ENCODE measurements at regions not wholly inside any gene's neighbourhood (a gene's known extent, or its start where the extent isn't known, plus 50 kb on each side); places are given as distances from the start of the nearest gene placed in this dataset.

DNA sequence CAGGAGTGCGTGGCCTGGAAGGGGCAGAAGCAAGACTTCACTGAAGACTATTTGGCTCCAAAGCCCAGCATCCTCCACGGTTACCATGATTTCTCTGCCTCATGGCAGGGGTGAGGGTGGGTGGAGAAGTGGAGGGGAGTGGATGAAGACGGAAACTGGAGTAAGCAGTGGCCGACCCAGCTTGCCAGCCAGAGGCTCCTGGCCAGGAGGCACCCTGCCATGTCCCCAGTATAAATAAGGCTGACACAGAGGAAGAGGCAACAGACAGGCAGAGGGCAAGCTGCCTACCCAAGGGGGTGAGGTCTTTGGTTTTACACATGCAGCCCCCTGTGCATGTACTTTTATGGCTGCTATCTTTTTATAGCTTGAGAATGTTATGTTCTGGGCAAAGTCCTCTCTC, 102.6 kb upstream of the TBX20 start:
- Histone ChIP-seq H4K20me1 (ENCODE audit: insufficient read depth, low read length) (no peaks in the 10 kb centered on the region), H3K4me2 (ENCODE audit: low read length) (no peak overlapping the region), H3K27me3 (ENCODE audit: insufficient read depth, low read length) (no peaks in the 10 kb centered on the region; the same call in 1 of the 2 replicates), H2AFZ (ENCODE audit: low read length) (no peak overlapping the region), H3K4me1 (ENCODE audit: insufficient read depth, low read length, severe bottlenecking) (no peaks in the 10 kb centered on the region), H3K27ac (ENCODE audit: low read depth, low read length, poor library complexity, severe bottlenecking) (no peak overlapping the region), H3K9me2 (ENCODE audit: low read depth, low read length) (no peaks in the 10 kb centered on the region), H3K4me3 (ENCODE audit: low read depth, low read length, poor library complexity, severe bottlenecking) (no peak overlapping the region), H3K36me3 (ENCODE audit: insufficient read depth, low read length) (no peaks in the 10 kb centered on the region), H3K9me3 (ENCODE audit: low read length) (no peaks in the 10 kb centered on the region), H3F3A (ENCODE audit: insufficient read depth, low read length) (no peaks in the 10 kb centered on the region), H3K9ac (ENCODE audit: low read length) (no peak overlapping the region), H3K79me2 (ENCODE audit: insufficient read depth, low read length) (no peaks in the 10 kb centered on the region)
- TF ChIP-seq EZH2 (IDR thresholded peaks at IDR 0.05; ENCODE audit: borderline replicate concordance, low read length) = no peak
- TF ChIP-seq, protein P1, sequence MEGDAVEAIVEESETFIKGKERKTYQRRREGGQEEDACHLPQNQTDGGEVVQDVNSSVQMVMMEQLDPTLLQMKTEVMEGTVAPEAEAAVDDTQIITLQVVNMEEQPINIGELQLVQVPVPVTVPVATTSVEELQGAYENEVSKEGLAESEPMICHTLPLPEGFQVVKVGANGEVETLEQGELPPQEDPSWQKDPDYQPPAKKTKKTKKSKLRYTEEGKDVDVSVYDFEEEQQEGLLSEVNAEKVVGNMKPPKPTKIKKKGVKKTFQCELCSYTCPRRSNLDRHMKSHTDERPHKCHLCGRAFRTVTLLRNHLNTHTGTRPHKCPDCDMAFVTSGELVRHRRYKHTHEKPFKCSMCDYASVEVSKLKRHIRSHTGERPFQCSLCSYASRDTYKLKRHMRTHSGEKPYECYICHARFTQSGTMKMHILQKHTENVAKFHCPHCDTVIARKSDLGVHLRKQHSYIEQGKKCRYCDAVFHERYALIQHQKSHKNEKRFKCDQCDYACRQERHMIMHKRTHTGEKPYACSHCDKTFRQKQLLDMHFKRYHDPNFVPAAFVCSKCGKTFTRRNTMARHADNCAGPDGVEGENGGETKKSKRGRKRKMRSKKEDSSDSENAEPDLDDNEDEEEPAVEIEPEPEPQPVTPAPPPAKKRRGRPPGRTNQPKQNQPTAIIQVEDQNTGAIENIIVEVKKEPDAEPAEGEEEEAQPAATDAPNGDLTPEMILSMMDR (IDR thresholded peaks at IDR 0.05; ENCODE audit: low read length) = no peak

DNA sequence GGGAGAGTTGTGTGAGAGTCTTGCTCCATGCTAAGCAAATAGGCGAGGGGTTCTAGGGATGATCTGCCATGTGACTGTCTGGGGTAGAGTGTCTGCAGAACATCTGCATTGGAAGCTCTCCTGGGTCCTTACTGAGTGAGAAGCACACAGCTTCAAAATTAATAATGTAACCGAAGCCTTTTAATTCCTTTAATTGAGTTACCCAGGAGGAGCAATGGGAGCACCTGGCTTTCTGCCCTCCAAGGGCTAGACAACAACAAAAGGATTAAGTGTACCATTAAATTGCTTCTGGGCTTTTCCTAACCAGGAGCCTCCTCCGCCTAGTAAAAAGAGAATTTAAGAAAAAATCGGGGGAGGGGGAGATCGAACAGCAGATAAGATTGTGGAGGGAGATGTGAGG, 102.0 kb upstream of the TBX20 start:
- H3K27me3 ChIP-seq (ENCODE audit: insufficient read depth, low read length) = no peaks in the 10 kb centered on the region; the same call in 1 of the 2 replicates
- H3K4me2 ChIP-seq (ENCODE audit: low read length) = no peak overlapping the region
- no peaks in the 10 kb centered on the region for H3K36me3 ChIP-seq (ENCODE audit: insufficient read depth, low read length)
- H3K9me3 ChIP-seq (ENCODE audit: low read length) = no peaks in the 10 kb centered on the region
- H3F3A ChIP-seq (ENCODE audit: insufficient read depth, low read length) = no peaks in the 10 kb centered on the region
- H3K4me3 ChIP-seq (ENCODE audit: low read depth, low read length, poor library complexity, severe bottlenecking) = no peak overlapping the region
- no peaks in the 10 kb centered on the region for H3K9me2 ChIP-seq (ENCODE audit: low read depth, low read length)
- no peaks in the 10 kb centered on the region for H3K4me1 ChIP-seq (ENCODE audit: insufficient read depth, low read length, severe bottlenecking)
- no peaks in the 10 kb centered on the region for H4K20me1 ChIP-seq (ENCODE audit: insufficient read depth, low read length)
- no peak overlapping the region for H3K9ac ChIP-seq (ENCODE audit: low read length)
- TF ChIP-seq EZH2 (IDR thresholded peaks at IDR 0.05; ENCODE audit: borderline replicate concordance, low read length) = no peak
- TF ChIP-seq, protein P1 (IDR thresholded peaks at IDR 0.05; ENCODE audit: low read length) = no peak
- H3K79me2 ChIP-seq (ENCODE audit: insufficient read depth, low read length) = no peaks in the 10 kb centered on the region
- no peak overlapping the region for H3K27ac ChIP-seq (ENCODE audit: low read depth, low read length, poor library complexity, severe bottlenecking)
- no peak overlapping the region for H2AFZ ChIP-seq (ENCODE audit: low read length)

DNA sequence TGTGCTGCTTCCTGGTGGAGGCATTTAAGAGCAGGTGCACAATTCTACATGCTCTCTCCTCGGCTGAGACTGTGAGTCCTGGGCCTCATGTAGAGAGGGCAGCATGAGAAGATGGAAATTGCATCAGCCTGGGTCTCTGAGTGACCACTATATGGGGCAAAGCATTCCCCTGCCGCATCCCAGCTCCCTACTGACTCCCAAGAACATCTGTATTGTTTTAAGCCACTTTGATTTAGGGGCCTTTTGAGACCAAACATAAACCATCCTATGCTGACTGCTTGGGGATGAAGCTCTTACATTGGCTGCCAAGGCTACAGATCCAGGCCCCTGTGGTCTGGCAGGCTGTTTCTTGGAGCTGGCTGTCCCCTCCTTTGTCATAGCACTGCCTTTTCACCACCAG, 101.3 kb upstream of the TBX20 start:
- TF ChIP-seq, protein P1 (IDR thresholded peaks at IDR 0.05; ENCODE audit: low read length) = no peak
- no peak for TF ChIP-seq EZH2 (IDR thresholded peaks at IDR 0.05; ENCODE audit: borderline replicate concordance, low read length)
- no peak overlapping the region for H3K9ac ChIP-seq (ENCODE audit: low read length)
- no peak overlapping the region for H2AFZ ChIP-seq (ENCODE audit: low read length)
- no peaks in the 10 kb centered on the region for H3K79me2 ChIP-seq (ENCODE audit: insufficient read depth, low read length)
- no peaks in the 10 kb centered on the region for H3K36me3 ChIP-seq (ENCODE audit: insufficient read depth, low read length)
- H3F3A ChIP-seq (ENCODE audit: insufficient read depth, low read length) = no peaks in the 10 kb centered on the region
- no peaks in the 10 kb centered on the region for H3K4me1 ChIP-seq (ENCODE audit: insufficient read depth, low read length, severe bottlenecking)
- no peaks in the 10 kb centered on the region for H3K9me2 ChIP-seq (ENCODE audit: low read depth, low read length)
- H3K4me3 ChIP-seq (ENCODE audit: low read depth, low read length, poor library complexity, severe bottlenecking) = no peak overlapping the region
- no peaks in the 10 kb centered on the region for H3K9me3 ChIP-seq (ENCODE audit: low read length)
- no peak overlapping the region for H3K27ac ChIP-seq (ENCODE audit: low read depth, low read length, poor library complexity, severe bottlenecking)
- H3K4me2 ChIP-seq (ENCODE audit: low read length) = no peak overlapping the region
- H3K27me3 ChIP-seq (ENCODE audit: insufficient read depth, low read length) = no peaks in the 10 kb centered on the region; the same call in 1 of the 2 replicates
- no peaks in the 10 kb centered on the region for H4K20me1 ChIP-seq (ENCODE audit: insufficient read depth, low read length)

All from OCI-LY1 (cell line).